ENCODE measurements at regions not wholly inside any gene's neighbourhood (a gene's known extent, or its start where the extent isn't known, plus 50 kb on each side); places are given as distances from the start of the nearest gene placed in this dataset.
"Not testable (repeated sequence)": the region's sequence is repeated elsewhere in the genome, so short reads cannot be mapped to it uniquely, and the experiment has no call there.

- no peak for DNase-seq
Measured at GRCh38 chr13:18236528-18236815, 945.2 kb downstream of the TUBA3C start.

- no peak for DNase-seq
Measured at GRCh38 chr13:18235756-18236527, 945.7 kb downstream of the TUBA3C start.

- DNase-seq, result no peak
Measured at GRCh38 chr13:18235172-18235571, 946.5 kb downstream of the TUBA3C start.

- not testable (repeated sequence) for DNase-seq
Measured at GRCh38 chr13:18234451-18234850, 947.2 kb downstream of the TUBA3C start.

- no peak for DNase-seq
Measured at GRCh38 chr13:18233783-18234299, 947.8 kb downstream of the TUBA3C start.

GRCh38 chr13:18232994-18233782 is 948.4 kb downstream of the TUBA3C start:
- DNase-seq, result no peak

- no peak for DNase-seq
Measured at GRCh38 chr13:18232298-18232993, 949.2 kb downstream of the TUBA3C start.

GRCh38 chr13:18224411-18224810 is 957.2 kb downstream of the TUBA3C start:
- DNase-seq, result not testable (repeated sequence)

GRCh38 chr13:18214689-18215088 is 966.9 kb downstream of the TUBA3C start:
- DNase-seq, result not testable (repeated sequence)

- not testable (repeated sequence) for DNase-seq
Measured at GRCh38 chr13:18213511-18213910, 968.1 kb downstream of the TUBA3C start.

GRCh38 chr13:18212873-18213272 is 968.8 kb downstream of the TUBA3C start:
- DNase-seq, result peak in 1 of 2 donors; percentile 40

- not testable (repeated sequence) for DNase-seq
Measured at GRCh38 chr13:18211752-18212560, 969.7 kb downstream of the TUBA3C start.

- DNase-seq, result not testable (repeated sequence)
Measured at GRCh38 chr13:18204614-18205178, 976.9 kb downstream of the TUBA3C start.

- DNase-seq, result not testable (repeated sequence)
Measured at GRCh38 chr13:18195365-18195678, 986.3 kb downstream of the TUBA3C start.

GRCh38 chr13:18194631-18195364 is 986.8 kb downstream of the TUBA3C start:
- DNase-seq, result not testable (repeated sequence)

GRCh38 chr13:18194104-18194503 is 987.5 kb downstream of the TUBA3C start:
- not testable (repeated sequence) for DNase-seq
